GM12892 (cell line): ENCODE measurements at regions not wholly inside any gene's neighbourhood (a gene's known extent, or its start where the extent isn't known, plus 50 kb on each side); places are given as distances from the start of the nearest gene placed in this dataset.

ENCODE experiments used
- DNase-seq: peaks from one replicate; pipeline ENCODE4 v3.0.0; 2011; ENCODE audit not compliant: insufficient read length
- FAIRE-seq: peaks from 2 replicates; lab custom pipeline; 2011; peaks lifted over from hg19 to GRCh38; lab: Jason Lieb, UNC
- POLR2A ChIP-seq: IDR thresholded peaks from 2 replicates; pipeline ENCODE4 v1.6.1; 2011; ENCODE audit warnings: low read depth, low read length, control low read depth
- POLR2AphosphoS5 ChIP-seq: IDR thresholded peaks from 2 replicates; pipeline ENCODE4 v1.6.1; 2011; ENCODE audit warnings: low read depth, low read length, control low read depth
- TAF1 ChIP-seq: IDR thresholded peaks from 2 replicates; pipeline ENCODE4 v1.6.1; 2011; ENCODE audit warnings: low read depth, mild to moderate bottlenecking, control low read depth, low read length, borderline replicate concordance

GRCh38 chr9:120338340-120338739 lies 241.6 kb downstream of the CDK5RAP2 start:
- FAIRE-seq (no peak), DNase-seq (no peak)
- TF ChIP-seq POLR2AphosphoS5, result no peak

- no peak for TF ChIP-seq TAF1
- TF ChIP-seq POLR2A, result no peak
- TF ChIP-seq POLR2AphosphoS5, result no peak
- DNase-seq (no peak), FAIRE-seq (no peak)
Observed at GRCh38 chr9:120337131-120337530, 242.8 kb downstream of the CDK5RAP2 start.

GRCh38 chr9:120336753-120337090 lies 243.2 kb downstream of the CDK5RAP2 start:
- no peak for FAIRE-seq

GRCh38 chr9:120336021-120336752 lies 243.8 kb downstream of the CDK5RAP2 start:
- FAIRE-seq, result no peak
- TF ChIP-seq TAF1, result no peak
- TF ChIP-seq POLR2AphosphoS5, result no peak
- TF ChIP-seq POLR2A, result no peak
- no peak for DNase-seq

More at GRCh38 chr9:120336753-120337090, 243.2 kb downstream of the CDK5RAP2 start:
- TF ChIP-seq TAF1, result no peak
- no peak for TF ChIP-seq POLR2A
- no peak for TF ChIP-seq POLR2AphosphoS5
- no peak for DNase-seq

GRCh38 chr9:120331913-120332312 lies 248.1 kb downstream of the CDK5RAP2 start:
- FAIRE-seq (no peak), DNase-seq (no peak)
- no peak for TF ChIP-seq POLR2A
- no peak for TF ChIP-seq POLR2AphosphoS5
- TF ChIP-seq TAF1, result no peak

GRCh38 chr9:120330031-120330430 lies 249.9 kb downstream of the CDK5RAP2 start:
- DNase-seq, result no peak
- no peak for TF ChIP-seq POLR2A
- TF ChIP-seq TAF1, result no peak
- TF ChIP-seq POLR2AphosphoS5, result no peak
- FAIRE-seq, result no peak

GRCh38 chr9:120327322-120327721 lies 252.6 kb downstream of the CDK5RAP2 start:
- TF ChIP-seq POLR2AphosphoS5 (no peak), TAF1 (no peak), POLR2A (no peak)
- DNase-seq, result no peak
- FAIRE-seq, result no peak

GRCh38 chr9:120326049-120326693 lies 253.8 kb downstream of the CDK5RAP2 start:
- FAIRE-seq, result no peak
- DNase-seq, result no peak
- TF ChIP-seq POLR2AphosphoS5 (no peak), TAF1 (no peak), POLR2A (no peak)

- FAIRE-seq, result no peak
- no peak for TF ChIP-seq POLR2AphosphoS5
- TF ChIP-seq POLR2A, result no peak
- no peak for TF ChIP-seq TAF1
- DNase-seq, result no peak
Observed at GRCh38 chr9:120324996-120325642, 254.8 kb downstream of the CDK5RAP2 start.

- DNase-seq (no peak), FAIRE-seq (no peak)
- TF ChIP-seq POLR2AphosphoS5 (no peak), POLR2A (no peak), TAF1 (no peak)
Observed at GRCh38 chr9:120324461-120324860, 255.5 kb downstream of the CDK5RAP2 start.

- DNase-seq, result no peak
- TF ChIP-seq POLR2AphosphoS5 (no peak), POLR2A (no peak), TAF1 (no peak)
- FAIRE-seq, result no peak
Observed at GRCh38 chr9:120323125-120323524, 256.8 kb downstream of the CDK5RAP2 start.

GRCh38 chr9:120319452-120319851 lies 260.5 kb downstream of the CDK5RAP2 start:
- TF ChIP-seq POLR2AphosphoS5 (no peak), TAF1 (no peak), POLR2A (no peak)
- DNase-seq, result no peak
- FAIRE-seq, result no peak

- TF ChIP-seq POLR2A, result no peak
- no peak for TF ChIP-seq TAF1
- TF ChIP-seq POLR2AphosphoS5, result no peak
- FAIRE-seq, result no peak
Observed at GRCh38 chr9:120315154-120315553, 264.8 kb downstream of the CDK5RAP2 start.

More at GRCh38 chr9:120315154-120315553, 264.8 kb downstream of the CDK5RAP2 start:
- DNase-seq, result no peak
